Pancreas (tissue), 10 donors: ENCODE measurements at regions not wholly inside any gene's neighbourhood (a gene's known extent, or its start where the extent isn't known, plus 50 kb on each side); places are given as distances from the start of the nearest gene placed in this dataset.

Experiments used
- ATAC-seq, 4 donors: fragments of 200-7000 bp; cut with Tn5 transposase; one replicate each; pipeline versions ENCODE4 v1.8.0 to v1.9.1; 2020; ENCODE audit warnings: mild to moderate bottlenecking in 4 of 4, moderate library complexity in 4 of 4
- DNase-seq, 6 donors: peaks; one replicate each; pipeline ENCODE4 v3.0.0-alpha.2; 2020
- FAIRE-seq: peaks from 2 replicates; lab custom pipeline; 2012; peaks lifted over from hg19 to GRCh38; lab: Jason Lieb, UNC
- H3K27ac ChIP-seq, 4 donors: fragments of 200-600 bp; sonication (generic); 1 replicate in 3 of 4; 2 replicates in 1 of 4; pipeline versions ENCODE4 v1.5.0 to v1.8.0; 2020
- H3K27me3 ChIP-seq, 4 donors: fragments of 200-600 bp; one replicate each; pipeline ENCODE4 v1.8.0; 2021
- H3K36me3 ChIP-seq, 3 donors: fragments of 200-600 bp; sonication (generic) in 1 of 3; one replicate each; pipeline versions ENCODE4 v1.5.0 to v1.8.0; 2020 to 2021
- H3K4me1 ChIP-seq, 3 donors: fragments of 200-600 bp; one replicate each; pipeline ENCODE4 v1.8.0; 2021
- H3K4me3 ChIP-seq, 4 donors: fragments of 200-600 bp; sonication (generic) in 2 of 4; one replicate each; pipeline versions ENCODE4 v1.5.0 to v1.8.0; 2020 to 2021
- H3K9me3 ChIP-seq, 4 donors: fragments of 200-600 bp; one replicate each; pipeline ENCODE4 v1.8.0; 2021
- CTCF ChIP-seq, 4 donors: fragments of 200-600 bp; sonication (generic) in 3 of 4; IDR thresholded peaks; one replicate each; pipeline versions ENCODE4 v1.5.0 to v1.8.0; 2021; ENCODE audit warnings: antibody characterized with exemption in 4 of 4
- WGBS, 2 donors: extraction: QIAGEN DNeasy Blood & Tissue Kit; methylation state at CpG; one replicate each; pipeline ENCODE4 v1.1.7; 2013; 5-methylcytosine and 5-hydroxymethylcytosine counted together
- intact Hi-C, 3 donors: fragments of 100-400 bp; cut with DNase I; formaldehyde crosslinking; loops; one replicate each; pipeline versions ENCODE4 v1.11.1 to v1.14.2; 2022
- donor health status: healthy with polysubstance abuse.
- donor health status: DM: no; HTN: no; CAD: no; lungs with moderate emphysema.
- donor health status: DM: no; HTN: no; CAD: no.
- donor health status: control.
- donor health status: control.
- donor health status: Bipolar disorder and iron deficiency.
- donor health status: DM: yes; HTN: yes; CAD: no.
- donor health status: DM: no; HTN: no; CAD: no.
- donor health status: DM: no; HTN: no; CAD: no.
- donor health status: DM: yes; HTN: yes; CAD: no.

DNA sequence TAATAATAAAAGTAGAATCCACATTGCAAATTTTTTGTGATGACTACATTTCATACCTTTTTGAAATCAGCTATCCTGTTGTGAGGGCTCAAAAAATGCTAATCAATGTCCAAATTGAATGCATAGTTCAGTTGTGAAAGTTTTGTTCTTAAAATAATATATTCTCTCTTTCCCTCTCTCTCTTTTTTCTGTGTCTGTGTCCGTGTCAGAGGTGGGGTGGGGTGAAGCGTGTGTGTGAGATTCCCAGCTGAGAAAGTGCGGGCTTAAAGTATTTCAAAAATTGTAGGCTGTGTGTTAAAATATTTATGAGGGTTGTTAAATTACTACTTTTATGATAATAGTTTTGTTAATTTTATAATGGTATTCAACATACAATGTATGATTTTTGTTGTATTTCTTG, 388.0 kb upstream of the LRRTM4 start:
- WGBS, 2 donors: 63 to 79% methylated on average over 3 of the region's 3 CpGs
- no peak for TF ChIP-seq CTCF (IDR thresholded peaks at IDR 0.05)

DNA sequence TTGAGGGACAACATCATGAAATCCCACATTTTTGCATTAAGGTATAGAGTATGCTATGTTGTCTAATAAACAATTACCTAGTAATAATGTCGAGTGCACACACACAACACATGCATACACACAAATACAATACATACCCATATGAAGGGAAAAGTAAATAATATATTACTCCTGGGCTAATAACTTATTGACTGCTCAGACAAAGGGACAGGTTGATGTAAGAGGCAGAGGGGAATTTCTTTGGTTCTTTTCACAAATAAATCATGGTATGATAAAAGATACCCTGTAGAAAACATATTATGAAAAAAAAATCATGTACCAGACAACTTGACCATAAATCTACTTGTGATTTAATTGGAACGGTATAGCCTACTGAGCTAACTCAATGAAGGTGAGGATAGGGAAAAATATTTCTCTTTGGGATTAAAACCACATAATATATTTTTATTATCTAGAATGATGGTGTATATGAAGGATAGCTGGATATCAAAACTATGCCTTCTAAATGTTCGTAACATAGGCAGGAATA, 398.7 kb upstream of the LRRTM4 start:
- Histone ChIP-seq H3K36me3 (no peaks in the 10 kb centered on the region), H3K9me3 (no peaks in the 10 kb centered on the region), H3K4me1 (no peaks in the 10 kb centered on the region), H3K27me3 (no peaks in the 10 kb centered on the region), H3K27ac (no peak overlapping the region), H3K4me3 (no peak overlapping the region)
- TF ChIP-seq CTCF (IDR thresholded peaks at IDR 0.05): no peak
- intact Hi-C loops: no loop called here
- WGBS, 2 donors: 48 to 54% methylated on average over 3 of the region's 3 CpGs
- DNase-seq: no peak
- no peak for FAIRE-seq
- no peak for ATAC-seq

More for the DNA sequence above, 388.0 kb upstream of the LRRTM4 start:
- Histone ChIP-seq H3K4me1 (no peaks in the 10 kb centered on the region), H3K27ac (no peak overlapping the region), H3K27me3 (no peaks in the 10 kb centered on the region), H3K9me3 (no peaks in the 10 kb centered on the region), H3K36me3 (no peaks in the 10 kb centered on the region), H3K4me3 (no peak overlapping the region)
- FAIRE-seq (no peak), DNase-seq (no peak), ATAC-seq (no peak)
- intact Hi-C loops: no loop called here

DNA sequence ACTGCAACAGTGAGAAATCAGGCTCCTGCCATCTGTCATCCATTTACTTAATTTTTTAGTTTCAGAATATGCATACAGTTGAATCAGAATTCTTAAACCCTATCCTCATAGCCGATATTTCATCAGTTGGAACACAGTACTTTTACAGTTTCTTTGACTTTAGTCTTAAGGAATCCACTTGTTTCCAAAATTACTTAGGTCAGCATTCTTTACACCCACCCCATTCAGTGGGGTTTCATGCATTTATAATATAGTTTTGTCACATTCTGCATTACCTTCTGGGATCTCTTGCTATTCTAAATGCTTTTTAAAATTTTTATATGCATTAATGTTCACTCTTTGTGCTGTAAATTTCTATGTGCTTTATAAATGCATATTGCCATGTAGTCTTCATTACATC, 400.4 kb upstream of the LRRTM4 start:
- no peak overlapping the region for H3K4me3 ChIP-seq
- WGBS, 2 donors: 66 to 74% methylated on average over 1 of the region's 1 CpG
- no peak overlapping the region for H3K27ac ChIP-seq
- ATAC-seq (no peak), FAIRE-seq (no peak), DNase-seq (no peak)
- H3K4me1 ChIP-seq: no peaks in the 10 kb centered on the region
- intact Hi-C loops: no loop called here
- H3K36me3 ChIP-seq: no peaks in the 10 kb centered on the region
- TF ChIP-seq CTCF (IDR thresholded peaks at IDR 0.05): no peak
- H3K27me3 ChIP-seq: no peaks in the 10 kb centered on the region
- H3K9me3 ChIP-seq: no peaks in the 10 kb centered on the region

GRCh38 chr2:77937366-77937765, 415.2 kb upstream of the LRRTM4 start:
- TF ChIP-seq CTCF (IDR thresholded peaks at IDR 0.05): no peak
- no peak for DNase-seq
- Histone ChIP-seq H3K36me3 (no peaks in the 10 kb centered on the region), H3K4me1 (no peaks in the 10 kb centered on the region), H3K27ac (no peak overlapping the region), H3K9me3 (no peaks in the 10 kb centered on the region), H3K27me3 (no peaks in the 10 kb centered on the region), H3K4me3 (no peak overlapping the region)
- ATAC-seq: no peak
- intact Hi-C loops: no loop called here
- 75 to 80% methylated on average over 5 of the region's 5 CpGs for WGBS, 2 donors
- FAIRE-seq: no peak

GRCh38 chr2:77938462-77938861, 416.3 kb upstream of the LRRTM4 start:
- no peak for FAIRE-seq
- Histone ChIP-seq H3K4me3 (no peak overlapping the region), H3K4me1 (no peaks in the 10 kb centered on the region), H3K27me3 (no peaks in the 10 kb centered on the region), H3K9me3 (no peaks in the 10 kb centered on the region), H3K27ac (no peak overlapping the region), H3K36me3 (no peaks in the 10 kb centered on the region)
- no peak for TF ChIP-seq CTCF (IDR thresholded peaks at IDR 0.05)
- intact Hi-C loops: no loop called here
- ATAC-seq: no peak
- 43 to 53% methylated on average over 1 of the region's 1 CpG for WGBS, 2 donors
- no peak for DNase-seq
